Activated naive CD8-positive, alpha-beta T cell treated with anti-CD3 and anti-CD28 coated beads for 36 hours (primary cell): ENCODE measurements at regions not wholly inside any gene's neighbourhood (a gene's known extent, or its start where the extent isn't known, plus 50 kb on each side); places are given as distances from the start of the nearest gene placed in this dataset.
"Not testable (repeated sequence)": the region's sequence is repeated elsewhere in the genome, so short reads cannot be mapped to it uniquely, and the experiment has no call there.

Experiments used
- DNase-seq: peaks from one replicate; pipeline ENCODE4 v3.0.0; 2021
- H3K27ac Mint-ChIP-seq: one replicate; pipeline ENCODE4 v1.8.0; 2022; ENCODE audit warnings: mild to moderate bottlenecking, moderate library complexity, mixed read lengths
- H3K27me3 Mint-ChIP-seq: one replicate; pipeline ENCODE4 v1.8.0; 2022; ENCODE audit warnings: mild to moderate bottlenecking, mixed read lengths
- H3K36me3 Mint-ChIP-seq: one replicate; pipeline ENCODE4 v1.8.0; 2021; ENCODE audit warnings: mild to moderate bottlenecking, mixed read lengths
- H3K4me1 Mint-ChIP-seq: one replicate; pipeline ENCODE4 v1.8.0; 2021; ENCODE audit warnings: mixed read lengths
- H3K4me3 Mint-ChIP-seq: one replicate; pipeline ENCODE4 v1.8.0; 2022; ENCODE audit warnings: mild to moderate bottlenecking, moderate library complexity, mixed read lengths
- H3K9me3 Mint-ChIP-seq: one replicate; pipeline ENCODE4 v1.8.0; 2022; ENCODE audit warnings: mixed read lengths

- no peaks in the 10 kb centered on the region for H3K27me3 Mint-ChIP-seq
- H3K4me1 Mint-ChIP-seq, result peaks cover 29% of the 10 kb centered on the region
- peaks cover 81% of the 10 kb centered on the region for H3K36me3 Mint-ChIP-seq
- H3K4me3 Mint-ChIP-seq, result no peak overlapping the region
- H3K27ac Mint-ChIP-seq, result no peak overlapping the region
- no peak for DNase-seq
- peaks cover 18% of the 10 kb centered on the region for H3K9me3 Mint-ChIP-seq
These were observed 148.7 kb upstream of the CARMIL1 start for GRCh38 chr6:25130518-25130917.

- Mint-ChIP-seq H3K9me3 (peaks cover 16% of the 10 kb centered on the region), H3K27me3 (no peaks in the 10 kb centered on the region), H3K4me3 (peak overlapping the region; percentile 59), H3K27ac (no peak overlapping the region), H3K36me3 (peaks cover 85% of the 10 kb centered on the region), H3K4me1 (peaks cover 28% of the 10 kb centered on the region)
- no peak for DNase-seq
These were observed 146.2 kb upstream of the CARMIL1 start for GRCh38 chr6:25132934-25133333.

GRCh38 chr6:25133568-25133967, 145.6 kb upstream of the CARMIL1 start:
- H3K9me3 Mint-ChIP-seq, result peaks cover 16% of the 10 kb centered on the region
- peak overlapping the region; percentile 20 for H3K4me3 Mint-ChIP-seq
- H3K27ac Mint-ChIP-seq, result no peak overlapping the region
- H3K4me1 Mint-ChIP-seq, result peaks cover 29% of the 10 kb centered on the region
- peaks cover 80% of the 10 kb centered on the region for H3K36me3 Mint-ChIP-seq
- DNase-seq, result no peak
- no peaks in the 10 kb centered on the region for H3K27me3 Mint-ChIP-seq

- Mint-ChIP-seq H3K36me3 (peaks cover 54% of the 10 kb centered on the region), H3K27me3 (no peaks in the 10 kb centered on the region), H3K4me3 (peak overlapping the region; percentile 89), H3K4me1 (peaks cover 23% of the 10 kb centered on the region), H3K27ac (peak overlapping the region; percentile 96), H3K9me3 (peaks cover 11% of the 10 kb centered on the region)
- DNase-seq, result no peak
These were observed 142.3 kb upstream of the CARMIL1 start for GRCh38 chr6:25136854-25137253.

- peaks cover 21% of the 10 kb centered on the region for H3K4me1 Mint-ChIP-seq
- DNase-seq, result no peak
- H3K4me3 Mint-ChIP-seq, result peak overlapping the region; percentile 89
- peak overlapping the region; percentile 96 for H3K27ac Mint-ChIP-seq
- H3K27me3 Mint-ChIP-seq, result no peaks in the 10 kb centered on the region
- peaks cover 11% of the 10 kb centered on the region for H3K9me3 Mint-ChIP-seq
- peaks cover 49% of the 10 kb centered on the region for H3K36me3 Mint-ChIP-seq
These were observed 141.7 kb upstream of the CARMIL1 start for GRCh38 chr6:25137480-25137879.

GRCh38 chr6:25137916-25138232, 141.3 kb upstream of the CARMIL1 start:
- peak overlapping the region; percentile 89 for H3K4me3 Mint-ChIP-seq
- no peaks in the 10 kb centered on the region for H3K27me3 Mint-ChIP-seq
- peaks cover 22% of the 10 kb centered on the region for H3K4me1 Mint-ChIP-seq
- peaks cover 45% of the 10 kb centered on the region for H3K36me3 Mint-ChIP-seq
- DNase-seq, result no peak
- peaks cover 7% of the 10 kb centered on the region for H3K9me3 Mint-ChIP-seq
- H3K27ac Mint-ChIP-seq, result peak overlapping the region; percentile 96

- Mint-ChIP-seq H3K4me3 (peak overlapping the region; percentile 89), H3K4me1 (peaks cover 22% of the 10 kb centered on the region), H3K36me3 (peaks cover 40% of the 10 kb centered on the region), H3K9me3 (peaks cover 4% of the 10 kb centered on the region), H3K27ac (peak overlapping the region; percentile 96), H3K27me3 (no peaks in the 10 kb centered on the region)
- DNase-seq, result peak; percentile 73
These were observed 140.8 kb upstream of the CARMIL1 start for GRCh38 chr6:25138233-25138933.

GRCh38 chr6:25138934-25139415, 140.2 kb upstream of the CARMIL1 start:
- no peaks in the 10 kb centered on the region for H3K27me3 Mint-ChIP-seq
- peak overlapping the region; percentile 96 for H3K27ac Mint-ChIP-seq
- peaks cover 34% of the 10 kb centered on the region for H3K36me3 Mint-ChIP-seq
- peak overlapping the region; percentile 89 for H3K4me3 Mint-ChIP-seq
- no peak for DNase-seq
- H3K4me1 Mint-ChIP-seq, result peaks cover 22% of the 10 kb centered on the region
- peaks cover 4% of the 10 kb centered on the region for H3K9me3 Mint-ChIP-seq

- H3K27ac Mint-ChIP-seq, result peak overlapping the region; percentile 96
- peaks cover 22% of the 10 kb centered on the region for H3K4me1 Mint-ChIP-seq
These were observed 139.6 kb upstream of the CARMIL1 start for GRCh38 chr6:25139608-25140007.

GRCh38 chr6:25142506-25142905, 136.7 kb upstream of the CARMIL1 start:
- Mint-ChIP-seq H3K27ac (no peak overlapping the region), H3K36me3 (peaks cover 2% of the 10 kb centered on the region), H3K4me3 (no peak overlapping the region)

More at GRCh38 chr6:25139608-25140007, 139.6 kb upstream of the CARMIL1 start:
- Mint-ChIP-seq H3K4me3 (peak overlapping the region; percentile 89), H3K36me3 (peaks cover 28% of the 10 kb centered on the region)
- H3K9me3 Mint-ChIP-seq, H3K27me3 Mint-ChIP-seq, DNase-seq: not testable (repeated sequence)

GRCh38 chr6:25144919-25145318, 134.3 kb upstream of the CARMIL1 start:
- Mint-ChIP-seq H3K4me3 (no peak overlapping the region), H3K27ac (no peak overlapping the region), H3K9me3 (peaks cover 20% of the 10 kb centered on the region), H3K27me3 (no peaks in the 10 kb centered on the region), H3K36me3 (peaks cover 6% of the 10 kb centered on the region), H3K4me1 (peaks cover 14% of the 10 kb centered on the region)
- DNase-seq, result no peak

More at GRCh38 chr6:25142506-25142905, 136.7 kb upstream of the CARMIL1 start:
- no peaks in the 10 kb centered on the region for H3K27me3 Mint-ChIP-seq
- H3K9me3 Mint-ChIP-seq, result peaks cover 4% of the 10 kb centered on the region
- no peak for DNase-seq
- peaks cover 23% of the 10 kb centered on the region for H3K4me1 Mint-ChIP-seq

GRCh38 chr6:25147223-25147622, 132.0 kb upstream of the CARMIL1 start:
- peaks cover 22% of the 10 kb centered on the region for H3K9me3 Mint-ChIP-seq

GRCh38 chr6:25150031-25150430, 129.1 kb upstream of the CARMIL1 start:
- no peak for DNase-seq
- Mint-ChIP-seq H3K9me3 (peaks cover 22% of the 10 kb centered on the region), H3K4me3 (no peak overlapping the region), H3K27ac (no peak overlapping the region), H3K36me3 (peaks cover 6% of the 10 kb centered on the region), H3K27me3 (no peaks in the 10 kb centered on the region), H3K4me1 (peaks cover 21% of the 10 kb centered on the region)

More at GRCh38 chr6:25147223-25147622, 132.0 kb upstream of the CARMIL1 start:
- Mint-ChIP-seq H3K36me3 (peaks cover 6% of the 10 kb centered on the region), H3K4me1 (peaks cover 24% of the 10 kb centered on the region), H3K27ac (no peak overlapping the region), H3K4me3 (no peak overlapping the region), H3K27me3 (no peaks in the 10 kb centered on the region)
- no peak for DNase-seq

- Mint-ChIP-seq H3K27me3 (no peaks in the 10 kb centered on the region), H3K27ac (no peak overlapping the region), H3K4me1 (peaks cover 21% of the 10 kb centered on the region), H3K4me3 (no peak overlapping the region), H3K9me3 (peaks cover 22% of the 10 kb centered on the region), H3K36me3 (peaks cover 6% of the 10 kb centered on the region)
- DNase-seq, result no peak
These were observed 128.3 kb upstream of the CARMIL1 start for GRCh38 chr6:25150863-25151262.

GRCh38 chr6:25153079-25153478, 126.1 kb upstream of the CARMIL1 start:
- Mint-ChIP-seq H3K4me1 (peaks cover 15% of the 10 kb centered on the region), H3K4me3 (no peak overlapping the region), H3K9me3 (peaks cover 19% of the 10 kb centered on the region), H3K36me3 (peaks cover 9% of the 10 kb centered on the region), H3K27me3 (no peaks in the 10 kb centered on the region), H3K27ac (no peak overlapping the region)
- no peak for DNase-seq

- peaks cover 17% of the 10 kb centered on the region for H3K9me3 Mint-ChIP-seq
- peaks cover 6% of the 10 kb centered on the region for H3K36me3 Mint-ChIP-seq
- H3K27ac Mint-ChIP-seq, result no peak overlapping the region
- DNase-seq, result no peak
- no peak overlapping the region for H3K4me3 Mint-ChIP-seq
- H3K4me1 Mint-ChIP-seq, result peaks cover 15% of the 10 kb centered on the region
- H3K27me3 Mint-ChIP-seq, result no peaks in the 10 kb centered on the region
These were observed 125.1 kb upstream of the CARMIL1 start for GRCh38 chr6:25154034-25154596.
